ENCODE measurements at regions not wholly inside any gene's neighbourhood (a gene's known extent, or its start where the extent isn't known, plus 50 kb on each side); places are given as distances from the start of the nearest gene placed in this dataset.

GRCh38 chr2:198762441-198762840 is 695.3 kb downstream of the SATB2 start:
- no peak overlapping the region for H3K9ac ChIP-seq (replicated peaks; ENCODE audit: extremely low read depth, insufficient read depth, low read length)
- POLR2A ChIA-PET, result no interaction called here
- dilution Hi-C loops (cut with MboI; ENCODE audit: extremely low pct_ligation_motif_present, low sequenced_read_pairs) (no loop called here), intact Hi-C loops (cut with micrococcal nuclease) (no loop called here)
- no peak for TF ChIP-seq POLR2AphosphoS5 (IDR thresholded peaks at IDR 0.05; ENCODE audit: insufficient read depth, low read depth, low read length)
- TF ChIP-seq MYC (IDR thresholded peaks at IDR 0.05; ENCODE audit: low read depth, low read length), result no peak
- no peak for TF ChIP-seq POLR2A (IDR thresholded peaks at IDR 0.05; ENCODE audit: low read depth, low read length)
- no peak for TF ChIP-seq FOS (IDR thresholded peaks at IDR 0.05; ENCODE audit: borderline replicate concordance, insufficient read depth, low read length)
- no peak for TF ChIP-seq JUN (IDR thresholded peaks at IDR 0.05; ENCODE audit: borderline replicate concordance, insufficient read depth, insufficient read length, low read depth)
- TF ChIP-seq, protein P1, sequence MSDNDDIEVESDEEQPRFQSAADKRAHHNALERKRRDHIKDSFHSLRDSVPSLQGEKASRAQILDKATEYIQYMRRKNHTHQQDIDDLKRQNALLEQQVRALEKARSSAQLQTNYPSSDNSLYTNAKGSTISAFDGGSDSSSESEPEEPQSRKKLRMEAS (IDR thresholded peaks at IDR 0.05; ENCODE audit: insufficient read depth, insufficient read length), result no peak
- no peaks in the 10 kb centered on the region for H3K79me2 ChIP-seq (ENCODE audit: control insufficient read depth, insufficient read depth, low read length)
- H3K4me2 ChIP-seq (ENCODE audit: insufficient read depth, low read length), result no peak overlapping the region
- no peak overlapping the region for H3K27ac ChIP-seq (ENCODE audit: insufficient read depth, low read depth, low read length)
- FAIRE-seq (no peak), DNase-seq (ENCODE audit: low read depth, low spot score) (no peak)
- H3K4me3 ChIP-seq (replicated peaks in 1 of 3; ENCODE audit: insufficient read depth in 1 of 3, low read depth in 1 of 3, low read length in 3 of 3), result no peak overlapping the region
- H2AFZ ChIP-seq (ENCODE audit: low read depth, low read length), result no peak overlapping the region
- CTCF ChIA-PET, result no interaction called here
- no peaks in the 10 kb centered on the region for H3K27me3 ChIP-seq (ENCODE audit: control insufficient read depth in 2 of 2, insufficient read depth in 2 of 2, low read length in 2 of 2)
- no peaks in the 10 kb centered on the region for H3K9me1 ChIP-seq (replicated peaks; ENCODE audit: control insufficient read depth, extremely low read depth, insufficient read depth, low read length)
- BruUV-seq (replicated peaks), result no TSS peak
- H3K9me3 ChIP-seq (replicated peaks; ENCODE audit: control insufficient read depth, insufficient read depth, low read length), result no peaks in the 10 kb centered on the region
- no peaks in the 10 kb centered on the region for H3K4me1 ChIP-seq (ENCODE audit: control insufficient read depth, extremely low read depth, insufficient read depth, low read length)
- no peaks in the 10 kb centered on the region for H3K36me3 ChIP-seq (ENCODE audit: control insufficient read depth in 2 of 2, extremely low read depth in 1 of 2, insufficient read depth in 2 of 2, low read length in 2 of 2)
- H4K20me1 ChIP-seq (replicated peaks; ENCODE audit: control insufficient read depth, extremely low read depth, insufficient read depth, low read length), result no peaks in the 10 kb centered on the region

- Histone ChIP-seq H2AFZ (ENCODE audit: low read depth, low read length) (no peak overlapping the region), H3K27ac (ENCODE audit: insufficient read depth, low read depth, low read length) (no peak overlapping the region), H3K27me3 (ENCODE audit: control insufficient read depth in 2 of 2, insufficient read depth in 2 of 2, low read length in 2 of 2) (no peaks in the 10 kb centered on the region), H3K4me2 (ENCODE audit: insufficient read depth, low read length) (no peak overlapping the region), H3K79me2 (ENCODE audit: control insufficient read depth, insufficient read depth, low read length) (no peaks in the 10 kb centered on the region), H3K36me3 (ENCODE audit: control insufficient read depth in 2 of 2, extremely low read depth in 1 of 2, insufficient read depth in 2 of 2, low read length in 2 of 2) (no peaks in the 10 kb centered on the region), H4K20me1 (replicated peaks; ENCODE audit: control insufficient read depth, extremely low read depth, insufficient read depth, low read length) (no peaks in the 10 kb centered on the region), H3K4me1 (ENCODE audit: control insufficient read depth, extremely low read depth, insufficient read depth, low read length) (no peaks in the 10 kb centered on the region), H3K9ac (replicated peaks; ENCODE audit: extremely low read depth, insufficient read depth, low read length) (no peak overlapping the region), H3K9me1 (replicated peaks; ENCODE audit: control insufficient read depth, extremely low read depth, insufficient read depth, low read length) (no peaks in the 10 kb centered on the region), H3K9me3 (replicated peaks; ENCODE audit: control insufficient read depth, insufficient read depth, low read length) (peaks cover 2% of the 10 kb centered on the region), H3K4me3 (replicated peaks in 1 of 3; ENCODE audit: insufficient read depth in 1 of 3, low read depth in 1 of 3, low read length in 3 of 3) (no peak overlapping the region)
- POLR2A ChIA-PET, result no interaction called here
- intact Hi-C loops (cut with micrococcal nuclease), result no loop called here
- TF ChIP-seq, protein P2, sequence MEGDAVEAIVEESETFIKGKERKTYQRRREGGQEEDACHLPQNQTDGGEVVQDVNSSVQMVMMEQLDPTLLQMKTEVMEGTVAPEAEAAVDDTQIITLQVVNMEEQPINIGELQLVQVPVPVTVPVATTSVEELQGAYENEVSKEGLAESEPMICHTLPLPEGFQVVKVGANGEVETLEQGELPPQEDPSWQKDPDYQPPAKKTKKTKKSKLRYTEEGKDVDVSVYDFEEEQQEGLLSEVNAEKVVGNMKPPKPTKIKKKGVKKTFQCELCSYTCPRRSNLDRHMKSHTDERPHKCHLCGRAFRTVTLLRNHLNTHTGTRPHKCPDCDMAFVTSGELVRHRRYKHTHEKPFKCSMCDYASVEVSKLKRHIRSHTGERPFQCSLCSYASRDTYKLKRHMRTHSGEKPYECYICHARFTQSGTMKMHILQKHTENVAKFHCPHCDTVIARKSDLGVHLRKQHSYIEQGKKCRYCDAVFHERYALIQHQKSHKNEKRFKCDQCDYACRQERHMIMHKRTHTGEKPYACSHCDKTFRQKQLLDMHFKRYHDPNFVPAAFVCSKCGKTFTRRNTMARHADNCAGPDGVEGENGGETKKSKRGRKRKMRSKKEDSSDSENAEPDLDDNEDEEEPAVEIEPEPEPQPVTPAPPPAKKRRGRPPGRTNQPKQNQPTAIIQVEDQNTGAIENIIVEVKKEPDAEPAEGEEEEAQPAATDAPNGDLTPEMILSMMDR (IDR thresholded peaks at IDR 0.05; ENCODE audit: extremely low read depth in 1 of 2, insufficient read depth in 1 of 2, low read depth in 1 of 2, low read length in 2 of 2), result no peak
- TF ChIP-seq POLR2A (IDR thresholded peaks at IDR 0.05; ENCODE audit: low read depth, low read length), result no peak
- FAIRE-seq (no peak), DNase-seq (ENCODE audit: low read depth, low spot score) (no peak)
- no TSS peak for BruUV-seq (replicated peaks)
- CTCF ChIA-PET, result no interaction called here
- dilution Hi-C loops (cut with MboI; ENCODE audit: extremely low pct_ligation_motif_present, low sequenced_read_pairs), result no loop called here
Measured at GRCh38 chr2:198757069-198757468, 700.7 kb downstream of the SATB2 start.
